ENCODE measurements at regions not wholly inside any gene's neighbourhood (a gene's known extent, or its start where the extent isn't known, plus 50 kb on each side); places are given as distances from the start of the nearest gene placed in this dataset.

DNA sequence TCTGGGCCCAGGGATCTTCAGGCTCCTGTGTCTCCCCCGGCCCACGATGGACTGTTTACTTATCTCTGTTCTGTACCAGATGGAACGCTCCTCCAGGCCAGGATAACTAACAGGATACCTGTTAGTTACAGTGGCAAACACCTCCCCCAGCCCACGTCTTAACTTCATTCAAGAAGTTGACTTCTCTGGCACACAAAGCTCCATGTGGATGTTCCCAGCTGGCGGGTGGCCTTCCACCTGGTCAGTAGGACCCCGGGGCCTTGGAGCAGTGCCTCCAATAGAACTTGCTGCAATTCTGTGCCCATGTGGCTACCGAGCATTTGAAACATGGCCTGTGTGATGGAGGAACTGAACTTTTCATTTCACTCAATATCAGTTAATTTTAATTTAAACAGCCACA lies 165.1 kb upstream of the GLI2 start:
- peaks cover 46% of the 10 kb centered on the region for H3K27me3 ChIP-seq
- no peak overlapping the region for H3K4me2 ChIP-seq
- H3F3A ChIP-seq (ENCODE audit: low read depth): no peaks in the 10 kb centered on the region
- H3K4me1 ChIP-seq: peaks cover 19% of the 10 kb centered on the region
- Mint-ChIP-seq H3K4me1 (peaks cover 60% of the 10 kb centered on the region), H3K36me3 (no peaks in the 10 kb centered on the region), H3K27me3 (ENCODE audit: insufficient read depth, low read depth) (peaks cover 20% of the 10 kb centered on the region), H3K4me3 (no peak overlapping the region), H3K9me3 (no peaks in the 10 kb centered on the region), H3K27ac (peak overlapping the region; percentile 77)
- no peak for DNase-seq (ENCODE audit: low spot score)
- no peak overlapping the region for H2AFZ ChIP-seq (replicated peaks)
- H3K4me3 ChIP-seq: no peak overlapping the region
- no peak overlapping the region for H3K27ac ChIP-seq
- no peaks in the 10 kb centered on the region for H3K9me3 ChIP-seq (ENCODE audit: low read depth)
- no peaks in the 10 kb centered on the region for H3K79me2 ChIP-seq (ENCODE audit: low read depth)
- H4K20me1 ChIP-seq (ENCODE audit: low read depth): peaks cover under 1% of the 10 kb centered on the region
- TF ChIP-seq, protein P1, sequence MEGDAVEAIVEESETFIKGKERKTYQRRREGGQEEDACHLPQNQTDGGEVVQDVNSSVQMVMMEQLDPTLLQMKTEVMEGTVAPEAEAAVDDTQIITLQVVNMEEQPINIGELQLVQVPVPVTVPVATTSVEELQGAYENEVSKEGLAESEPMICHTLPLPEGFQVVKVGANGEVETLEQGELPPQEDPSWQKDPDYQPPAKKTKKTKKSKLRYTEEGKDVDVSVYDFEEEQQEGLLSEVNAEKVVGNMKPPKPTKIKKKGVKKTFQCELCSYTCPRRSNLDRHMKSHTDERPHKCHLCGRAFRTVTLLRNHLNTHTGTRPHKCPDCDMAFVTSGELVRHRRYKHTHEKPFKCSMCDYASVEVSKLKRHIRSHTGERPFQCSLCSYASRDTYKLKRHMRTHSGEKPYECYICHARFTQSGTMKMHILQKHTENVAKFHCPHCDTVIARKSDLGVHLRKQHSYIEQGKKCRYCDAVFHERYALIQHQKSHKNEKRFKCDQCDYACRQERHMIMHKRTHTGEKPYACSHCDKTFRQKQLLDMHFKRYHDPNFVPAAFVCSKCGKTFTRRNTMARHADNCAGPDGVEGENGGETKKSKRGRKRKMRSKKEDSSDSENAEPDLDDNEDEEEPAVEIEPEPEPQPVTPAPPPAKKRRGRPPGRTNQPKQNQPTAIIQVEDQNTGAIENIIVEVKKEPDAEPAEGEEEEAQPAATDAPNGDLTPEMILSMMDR (IDR thresholded peaks at IDR 0.05): no peak
- TF ChIP-seq EZH2 (IDR thresholded peaks at IDR 0.05): no peak
- TF ChIP-seq EZH2phosphoT487 (IDR thresholded peaks at IDR 0.05): no peak
- no peak overlapping the region for H3K9ac ChIP-seq
- no peaks in the 10 kb centered on the region for H3K36me3 ChIP-seq

DNA sequence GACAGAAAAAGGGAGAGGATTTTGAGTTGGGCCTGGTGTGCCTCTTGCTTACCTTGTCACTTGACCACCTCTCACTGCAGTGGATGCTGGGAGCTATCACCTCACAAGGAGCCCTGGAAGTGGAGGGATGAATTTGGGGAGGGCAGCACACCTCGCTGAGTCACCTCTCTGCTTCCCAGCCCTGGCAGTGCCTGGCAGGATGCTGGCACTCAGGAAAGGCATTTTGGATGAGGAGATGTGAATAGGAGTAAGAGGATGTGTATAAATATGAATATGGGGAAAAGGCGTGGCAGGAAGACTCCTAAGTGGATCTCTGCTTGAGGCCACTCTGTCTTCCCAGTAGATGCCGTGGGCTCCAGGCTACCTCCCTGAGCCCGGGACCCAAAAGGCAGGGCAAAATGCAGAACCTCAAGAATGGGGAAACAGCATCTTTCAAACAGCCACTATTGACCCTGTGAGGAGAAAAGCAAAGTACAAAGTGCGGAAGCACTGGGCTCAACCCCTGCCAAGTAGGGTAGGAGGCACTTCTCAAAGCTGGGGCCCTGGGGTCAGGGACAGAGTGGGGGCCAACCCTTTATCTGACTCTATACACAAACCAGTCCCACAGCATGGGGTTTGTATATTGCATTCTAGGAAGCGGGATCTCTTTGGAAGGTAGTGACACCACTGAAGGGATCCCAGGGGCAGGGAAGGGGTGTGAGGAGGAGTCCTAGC lies 164.5 kb upstream of the GLI2 start:
- Histone ChIP-seq H3K4me1 (peaks cover 23% of the 10 kb centered on the region), H3K36me3 (no peaks in the 10 kb centered on the region), H3F3A (ENCODE audit: low read depth) (no peaks in the 10 kb centered on the region), H3K79me2 (ENCODE audit: low read depth) (no peaks in the 10 kb centered on the region), H3K9ac (no peak overlapping the region), H3K27me3 (peaks cover 53% of the 10 kb centered on the region), H3K4me2 (no peak overlapping the region), H3K9me3 (ENCODE audit: low read depth) (no peaks in the 10 kb centered on the region), H4K20me1 (ENCODE audit: low read depth) (peaks cover 4% of the 10 kb centered on the region), H3K27ac (no peak overlapping the region), H3K4me3 (no peak overlapping the region), H2AFZ (replicated peaks) (no peak overlapping the region)
- H3K9me3 Mint-ChIP-seq: no peaks in the 10 kb centered on the region
- TF ChIP-seq EZH2 (IDR thresholded peaks at IDR 0.05): no peak
- TF ChIP-seq, protein P1 (IDR thresholded peaks at IDR 0.05): no peak
- TF ChIP-seq EZH2phosphoT487 (IDR thresholded peaks at IDR 0.05): no peak
- peaks cover 58% of the 10 kb centered on the region for H3K4me1 Mint-ChIP-seq
- DNase-seq (ENCODE audit: low spot score): no peak
- H3K27me3 Mint-ChIP-seq (ENCODE audit: insufficient read depth, low read depth): peaks cover 18% of the 10 kb centered on the region
- H3K27ac Mint-ChIP-seq: no peak overlapping the region
- no peak overlapping the region for H3K4me3 Mint-ChIP-seq
- no peaks in the 10 kb centered on the region for H3K36me3 Mint-ChIP-seq

DNA sequence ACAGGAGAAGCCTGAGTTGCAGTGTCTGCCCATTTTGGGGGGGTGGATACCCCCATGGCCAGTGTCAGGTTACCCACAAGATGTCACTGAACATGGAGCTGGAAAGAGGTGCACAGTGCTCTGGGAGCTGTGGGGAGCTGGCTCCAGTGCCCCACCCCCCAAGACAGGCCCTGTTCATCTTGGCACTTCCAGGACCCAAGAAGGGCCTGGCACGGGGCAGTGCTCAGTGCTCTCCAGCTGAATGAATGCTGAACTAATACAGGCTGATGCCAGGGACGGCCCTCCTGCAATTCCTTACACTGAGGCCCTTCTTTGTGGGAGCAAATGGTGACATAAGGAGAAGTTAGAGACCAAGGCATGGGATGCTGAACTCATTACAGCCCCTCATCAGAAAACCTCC lies 163.4 kb upstream of the GLI2 start:
- no peaks in the 10 kb centered on the region for H3K9me3 Mint-ChIP-seq
- TF ChIP-seq EZH2phosphoT487 (IDR thresholded peaks at IDR 0.05): no peak
- TF ChIP-seq, protein P1 (IDR thresholded peaks at IDR 0.05): no peak

More for the DNA sequence above, 163.4 kb upstream of the GLI2 start:
- Histone ChIP-seq H3K36me3 (no peaks in the 10 kb centered on the region), H3K79me2 (ENCODE audit: low read depth) (no peaks in the 10 kb centered on the region), H3K27me3 (peaks cover 63% of the 10 kb centered on the region), H3K9me3 (ENCODE audit: low read depth) (no peaks in the 10 kb centered on the region), H3F3A (ENCODE audit: low read depth) (no peaks in the 10 kb centered on the region), H3K9ac (no peak overlapping the region), H3K27ac (no peak overlapping the region), H3K4me1 (peaks cover 23% of the 10 kb centered on the region), H3K4me3 (no peak overlapping the region), H4K20me1 (ENCODE audit: low read depth) (peaks cover 4% of the 10 kb centered on the region), H3K4me2 (no peak overlapping the region), H2AFZ (replicated peaks) (no peak overlapping the region)
- no peaks in the 10 kb centered on the region for H3K36me3 Mint-ChIP-seq
- H3K27me3 Mint-ChIP-seq (ENCODE audit: insufficient read depth, low read depth): peaks cover 16% of the 10 kb centered on the region
- no peak overlapping the region for H3K27ac Mint-ChIP-seq
- H3K4me1 Mint-ChIP-seq: peaks cover 50% of the 10 kb centered on the region
- no peak for DNase-seq (ENCODE audit: low spot score)
- no peak overlapping the region for H3K4me3 Mint-ChIP-seq
